BJ (cell line): ENCODE measurements at regions not wholly inside any gene's neighbourhood (a gene's known extent, or its start where the extent isn't known, plus 50 kb on each side); places are given as distances from the start of the nearest gene placed in this dataset.
"Not testable (repeated sequence)": the region's sequence is repeated elsewhere in the genome, so short reads cannot be mapped to it uniquely, and the experiment has no call there.

ENCODE experiments used
- CTCF ChIA-PET: fragments of 350-600 bp; formaldehyde crosslinking; extraction: SDS; loops from one replicate; lab custom pipeline; 2021; ENCODE audit warnings: antibody characterized with exemption, inconsistent platforms; lab: Yijun Ruan, JAX
- POLR2A ChIA-PET: fragments of 300-600 bp; sonication (Branson Sonifier 250); formaldehyde crosslinking; extraction: SDS; loops from one replicate; lab custom pipeline; 2021; ENCODE audit warnings: antibody characterized with exemption; lab: Charles Lee
- DNase-seq: peaks from one replicate; pipeline ENCODE4 v3.0.0-alpha.2; 2011; ENCODE audit warnings: low read depth
- H3K27me3 ChIP-seq: 2 replicates; pipeline ENCODE4 v1.6.0; 2011; ENCODE audit warnings: low read length; ENCODE audit not compliant: control insufficient read depth, insufficient read depth
- H3K36me3 ChIP-seq: 2 replicates; pipeline ENCODE4 v1.5.1; 2011; ENCODE audit warnings: low read length; ENCODE audit not compliant: control insufficient read depth, insufficient read depth
- H3K4me3 ChIP-seq: 2 replicates; pipeline ENCODE4 v1.5.1; 2011; ENCODE audit warnings: low read depth, mild to moderate bottlenecking, control low read depth, low read length
- CTCF ChIP-seq: IDR thresholded peaks from 2 replicates; pipeline ENCODE4 v1.5.1; 2011; ENCODE audit warnings: low read depth, mild to moderate bottlenecking, control low read depth, inconsistent platforms, low read length, moderate library complexity; ENCODE audit not compliant: insufficient read depth

- TF ChIP-seq CTCF, result no peak
- CTCF ChIA-PET, result no interaction called here
- no peak for DNase-seq
- Histone ChIP-seq H3K4me3 (no peak overlapping the region), H3K27me3 (peaks cover 22% of the 10 kb centered on the region), H3K36me3 (no peaks in the 10 kb centered on the region)
- POLR2A ChIA-PET, result no interaction called here
Observed at GRCh38 chr20:57977141-57977540, 251.3 kb downstream of the ANKRD60 start.

- no peak for TF ChIP-seq CTCF
- Histone ChIP-seq H3K4me3 (no peak overlapping the region), H3K27me3 (peaks cover 20% of the 10 kb centered on the region), H3K36me3 (no peaks in the 10 kb centered on the region)
- ChIA-PET POLR2A (no interaction called here), CTCF (interaction anchor here (1.0 kb wide), 1 partner anchor 23 kb away, joined by 3 read pairs; no protein-coding TSS in a partner anchor)
- no peak for DNase-seq
Observed at GRCh38 chr20:57974863-57975262, 253.6 kb downstream of the ANKRD60 start.

- peaks cover 22% of the 10 kb centered on the region for H3K27me3 ChIP-seq
- TF ChIP-seq CTCF, result no peak
- ChIA-PET CTCF (interaction anchor here (1.0 kb wide), 1 partner anchor 24 kb away, joined by 3 read pairs; no protein-coding TSS in a partner anchor), POLR2A (no interaction called here)
- no peak overlapping the region for H3K4me3 ChIP-seq
- H3K36me3 ChIP-seq, result no peaks in the 10 kb centered on the region
- DNase-seq, result no peak
Observed at GRCh38 chr20:57973886-57974285, 254.6 kb downstream of the ANKRD60 start.

- H3K4me3 ChIP-seq, POLR2A ChIA-PET, H3K36me3 ChIP-seq, DNase-seq: not testable (repeated sequence)
- H3K27me3 ChIP-seq, result peaks cover 19% of the 10 kb centered on the region
- CTCF ChIA-PET, result interaction anchor here (1.2 kb wide), 1 partner anchor 17 kb away, joined by 3 read pairs; no protein-coding TSS in a partner anchor
Observed at GRCh38 chr20:57971583-57971982, 256.9 kb downstream of the ANKRD60 start.

GRCh38 chr20:57970856-57971255 is 257.6 kb downstream of the ANKRD60 start:
- ChIA-PET POLR2A (no interaction called here), CTCF (interaction anchor here (1.2 kb wide), 1 partner anchor 16 kb away, joined by 3 read pairs; no protein-coding TSS in a partner anchor)
- DNase-seq, result no peak
- no peak for TF ChIP-seq CTCF
- peaks cover 18% of the 10 kb centered on the region for H3K27me3 ChIP-seq
- H3K4me3 ChIP-seq, result no peak overlapping the region
- H3K36me3 ChIP-seq, result no peaks in the 10 kb centered on the region

- POLR2A ChIA-PET, result no interaction called here
- CTCF ChIA-PET, result interaction anchor here (0.9 kb wide), 1 partner anchor 14 kb away, joined by 3 read pairs; no protein-coding TSS in a partner anchor
- DNase-seq, result no peak
- no peak for TF ChIP-seq CTCF
- Histone ChIP-seq H3K27me3 (peaks cover 19% of the 10 kb centered on the region), H3K4me3 (no peak overlapping the region), H3K36me3 (no peaks in the 10 kb centered on the region)
Observed at GRCh38 chr20:57970116-57970515, 258.3 kb downstream of the ANKRD60 start.
